ENCODE measurements at regions not wholly inside any gene's neighbourhood (a gene's known extent, or its start where the extent isn't known, plus 50 kb on each side); places are given as distances from the start of the nearest gene placed in this dataset.

DNA sequence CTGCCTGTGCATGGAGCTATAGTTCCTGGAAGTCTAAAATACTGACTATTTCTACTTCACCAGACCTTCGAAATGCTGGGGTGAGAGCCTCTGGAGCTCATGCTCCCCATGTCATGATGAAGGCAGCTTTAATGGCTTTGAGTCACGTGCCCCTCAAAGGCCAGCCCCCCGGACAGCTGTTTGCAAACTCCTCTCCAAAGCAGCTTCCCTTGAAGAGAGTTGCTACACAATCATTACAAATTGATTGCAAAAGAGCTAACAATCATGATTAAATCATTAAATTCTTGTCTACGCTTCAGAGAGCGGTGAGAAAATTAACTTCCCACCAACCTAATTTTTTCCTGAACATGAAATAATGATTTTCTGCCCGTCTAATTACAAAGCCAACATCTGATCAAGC lies 134.8 kb upstream of the IRX6 start:
- no peaks in the 10 kb centered on the region for H3K36me3 ChIP-seq
- WGBS, 2 donors = 59 to 65% methylated on average over 6 of the region's 6 CpGs
- intact Hi-C loops (cut with DNase I) = no loop called here

DNA sequence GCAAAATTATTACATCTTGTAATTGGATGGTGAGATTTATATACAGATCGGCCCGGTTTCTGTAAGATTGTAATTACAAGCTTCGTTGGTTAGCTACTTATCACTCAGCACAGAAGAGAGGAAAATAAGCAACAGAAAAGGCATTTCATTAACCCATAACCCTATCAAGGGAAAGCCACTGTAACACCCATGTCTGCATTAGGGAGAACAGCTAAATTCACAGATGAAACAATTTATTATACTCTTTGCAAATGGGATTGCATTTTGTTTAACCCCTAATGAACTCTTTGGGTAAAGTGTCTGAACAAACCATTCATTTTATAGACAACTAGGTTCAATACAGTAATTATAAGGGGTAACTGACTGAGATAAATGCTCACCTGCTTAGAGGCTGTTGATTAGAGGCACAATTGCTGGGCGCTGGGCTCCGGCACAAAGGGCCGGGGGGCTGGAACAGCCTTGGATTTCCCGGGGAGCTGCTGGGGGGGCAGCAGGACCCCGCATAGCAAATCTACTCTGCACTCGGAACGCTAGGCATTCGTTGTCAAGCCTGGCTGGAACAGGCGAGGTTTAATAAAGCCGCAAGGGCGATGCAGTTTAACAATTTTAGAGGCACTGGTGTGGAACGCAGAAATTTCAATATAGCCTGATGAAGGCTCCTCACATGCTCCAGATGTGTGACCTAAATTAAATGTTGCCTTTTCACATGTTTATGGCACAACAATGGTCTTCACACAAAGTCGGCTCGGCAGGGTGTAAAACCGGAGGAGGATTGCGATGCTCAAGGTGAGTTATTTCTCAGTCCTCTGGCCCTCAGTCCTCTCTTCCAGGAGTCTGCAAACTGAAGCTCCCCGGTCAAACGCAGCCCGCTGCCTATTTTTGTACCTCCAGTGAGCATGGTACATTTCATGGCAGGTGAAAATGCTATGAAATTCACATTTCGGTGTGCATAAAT lies 134.0 kb upstream of the IRX6 start:
- Histone ChIP-seq H3K4me3 (no peak overlapping the region), H3K9me3 (no peaks in the 10 kb centered on the region), H3K36me3 (no peaks in the 10 kb centered on the region), H3K27me3 (peaks cover 0 to 19% (median 3%) of the 10 kb centered on the region in 3 donors), H3K27ac (no peak overlapping the region), H3K4me1 (no peaks in the 10 kb centered on the region)
- no peak for DNase-seq
- TF ChIP-seq POLR2AphosphoS5 (IDR thresholded peaks at IDR 0.05) (no peak), POLR2A (IDR thresholded peaks at IDR 0.05) (no peak), EP300 (IDR thresholded peaks at IDR 0.05) (no peak)
- TF ChIP-seq, protein P1, sequence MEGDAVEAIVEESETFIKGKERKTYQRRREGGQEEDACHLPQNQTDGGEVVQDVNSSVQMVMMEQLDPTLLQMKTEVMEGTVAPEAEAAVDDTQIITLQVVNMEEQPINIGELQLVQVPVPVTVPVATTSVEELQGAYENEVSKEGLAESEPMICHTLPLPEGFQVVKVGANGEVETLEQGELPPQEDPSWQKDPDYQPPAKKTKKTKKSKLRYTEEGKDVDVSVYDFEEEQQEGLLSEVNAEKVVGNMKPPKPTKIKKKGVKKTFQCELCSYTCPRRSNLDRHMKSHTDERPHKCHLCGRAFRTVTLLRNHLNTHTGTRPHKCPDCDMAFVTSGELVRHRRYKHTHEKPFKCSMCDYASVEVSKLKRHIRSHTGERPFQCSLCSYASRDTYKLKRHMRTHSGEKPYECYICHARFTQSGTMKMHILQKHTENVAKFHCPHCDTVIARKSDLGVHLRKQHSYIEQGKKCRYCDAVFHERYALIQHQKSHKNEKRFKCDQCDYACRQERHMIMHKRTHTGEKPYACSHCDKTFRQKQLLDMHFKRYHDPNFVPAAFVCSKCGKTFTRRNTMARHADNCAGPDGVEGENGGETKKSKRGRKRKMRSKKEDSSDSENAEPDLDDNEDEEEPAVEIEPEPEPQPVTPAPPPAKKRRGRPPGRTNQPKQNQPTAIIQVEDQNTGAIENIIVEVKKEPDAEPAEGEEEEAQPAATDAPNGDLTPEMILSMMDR (IDR thresholded peaks at IDR 0.05) = no peak
- intact Hi-C loops (cut with DNase I) = no loop called here
- 48 to 55% methylated on average over 23 of the region's 23 CpGs for WGBS, 2 donors

More for the DNA sequence above, 134.8 kb upstream of the IRX6 start:
- Histone ChIP-seq H3K4me1 (no peaks in the 10 kb centered on the region), H3K4me3 (no peak overlapping the region), H3K9me3 (no peaks in the 10 kb centered on the region), H3K27me3 (peaks cover 0 to 21% (median 3%) of the 10 kb centered on the region in 3 donors), H3K27ac (no peak overlapping the region)
- no peak for TF ChIP-seq EP300 (IDR thresholded peaks at IDR 0.05)
- TF ChIP-seq POLR2A (IDR thresholded peaks at IDR 0.05) = no peak
- TF ChIP-seq POLR2AphosphoS5 (IDR thresholded peaks at IDR 0.05) = no peak
- TF ChIP-seq, protein P1 (IDR thresholded peaks at IDR 0.05) = no peak
- no peak for DNase-seq

DNA sequence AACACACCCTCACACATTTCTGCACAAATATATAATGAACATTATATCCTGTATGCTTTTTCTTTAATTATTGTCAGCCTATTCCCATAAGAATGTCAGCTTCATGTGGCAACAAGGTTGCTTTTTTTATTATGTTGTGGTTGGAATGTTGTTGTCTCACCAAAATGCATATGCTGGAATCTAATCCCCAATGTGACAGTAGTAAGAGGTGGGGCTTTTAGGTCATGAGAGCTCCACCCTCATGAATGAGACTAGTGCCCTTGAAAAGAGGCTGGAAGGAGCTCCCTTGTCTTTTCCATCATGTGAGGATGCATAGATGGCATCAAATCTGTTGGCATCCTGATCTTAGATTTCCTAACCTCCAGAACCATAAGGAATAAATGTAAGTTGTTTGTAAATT lies 131.3 kb upstream of the IRX6 start:
- Histone ChIP-seq H3K27me3 (peaks cover 0 to 19% (median 0%) of the 10 kb centered on the region in 3 donors), H3K36me3 (no peaks in the 10 kb centered on the region), H3K4me1 (no peaks in the 10 kb centered on the region), H3K4me3 (no peak overlapping the region), H3K27ac (no peak overlapping the region), H3K9me3 (no peaks in the 10 kb centered on the region)
- no peak for DNase-seq
- intact Hi-C loops (cut with DNase I) = no loop called here
- TF ChIP-seq EP300 (IDR thresholded peaks at IDR 0.05) (no peak), POLR2A (IDR thresholded peaks at IDR 0.05) (no peak), POLR2AphosphoS5 (IDR thresholded peaks at IDR 0.05) (no peak)
- TF ChIP-seq, protein P1 (IDR thresholded peaks at IDR 0.05) = no peak

DNA sequence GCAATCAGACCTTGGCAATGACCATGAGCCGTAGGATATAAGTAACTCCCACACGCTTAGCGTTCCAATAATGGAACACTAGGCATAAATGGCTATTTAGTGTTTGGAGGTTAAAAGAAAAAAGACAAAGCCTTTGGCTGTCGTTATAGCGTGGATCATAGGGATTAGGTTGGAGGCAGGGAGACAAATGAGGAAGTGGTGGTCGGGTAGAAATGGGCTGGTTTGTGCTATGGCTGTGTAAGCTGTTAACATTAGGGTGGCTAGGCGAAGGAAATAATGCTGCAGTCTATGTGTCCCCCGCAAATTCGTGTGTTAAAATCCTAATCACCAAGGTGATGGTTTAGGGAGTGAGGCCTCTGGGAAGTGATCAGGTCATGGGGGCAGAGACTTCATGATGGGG lies 120.4 kb upstream of the IRX6 start:
- no peak for DNase-seq
- Histone ChIP-seq H3K4me3 (no peak overlapping the region), H3K27me3 (no peaks in the 10 kb centered on the region), H3K4me1 (no peaks in the 10 kb centered on the region), H3K27ac (no peak overlapping the region), H3K36me3 (no peaks in the 10 kb centered on the region), H3K9me3 (no peaks in the 10 kb centered on the region)
- TF ChIP-seq POLR2A (IDR thresholded peaks at IDR 0.05) (no peak), EP300 (IDR thresholded peaks at IDR 0.05) (no peak), POLR2AphosphoS5 (IDR thresholded peaks at IDR 0.05) (no peak)
- TF ChIP-seq, protein P1 (IDR thresholded peaks at IDR 0.05) = no peak
- intact Hi-C loops (cut with DNase I) = no loop called here
- WGBS, 2 donors = 66 to 70% methylated on average over 9 of the region's 9 CpGs

Data from sigmoid colon (tissue), 6 donors.